ENCODE measurements at regions not wholly inside any gene's neighbourhood (a gene's known extent, or its start where the extent isn't known, plus 50 kb on each side); places are given as distances from the start of the nearest gene placed in this dataset.

DNA sequence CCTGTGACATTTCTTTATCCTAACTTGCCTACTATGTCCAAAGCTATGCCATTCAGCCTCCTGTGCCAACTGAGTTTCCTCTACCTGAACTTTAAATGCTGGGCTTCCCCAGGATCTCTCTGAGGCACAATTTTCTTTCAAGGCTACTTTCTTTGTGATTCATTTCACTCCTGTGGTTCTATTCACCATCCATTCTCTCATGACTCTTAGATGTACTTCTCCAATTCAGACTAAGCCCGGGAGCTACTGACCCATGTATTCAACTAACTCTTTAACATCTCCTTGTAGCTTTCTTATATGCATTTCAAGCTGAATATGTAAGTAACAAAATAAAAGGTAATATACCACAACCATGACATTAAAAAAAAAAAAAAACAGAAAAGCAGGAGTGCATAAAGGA, 738.9 kb upstream of the USP15 start:
- no peaks in the 10 kb centered on the region for H3K27me3 ChIP-seq (ENCODE audit: insufficient read depth, poor library complexity, severe bottlenecking)

DNA sequence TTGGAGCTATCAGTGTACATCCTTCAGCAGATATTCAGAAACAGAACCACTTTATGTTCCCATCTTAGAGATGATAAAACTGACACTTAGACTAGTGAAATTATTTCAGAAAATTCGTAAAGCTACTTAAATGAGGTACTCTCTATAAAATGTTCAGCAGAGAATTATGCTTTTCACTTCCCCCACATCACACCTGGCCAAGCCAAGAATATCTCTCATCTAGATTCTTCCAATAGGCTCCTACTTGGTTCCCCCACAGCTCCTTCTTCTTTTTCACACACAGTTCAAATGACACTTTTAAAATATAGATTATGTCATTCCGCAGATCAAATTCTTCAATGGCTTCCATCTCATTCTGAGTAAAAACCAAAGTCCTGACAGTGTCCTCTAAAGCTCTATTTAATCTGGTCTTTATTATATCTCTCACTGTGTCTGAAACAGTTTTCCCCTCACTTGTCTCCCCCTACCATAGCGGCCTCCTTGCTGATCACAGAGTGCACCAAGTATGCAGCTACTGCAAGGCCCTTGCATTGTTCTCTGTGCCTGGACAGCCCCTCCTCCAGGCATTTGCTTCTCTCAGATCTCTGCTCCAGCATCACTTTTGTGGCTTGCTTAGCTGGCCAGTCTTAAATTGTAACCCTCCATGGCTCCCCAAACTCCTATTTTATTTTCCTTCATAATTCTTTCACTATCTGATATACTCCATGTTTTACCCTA, 736.8 kb upstream of the USP15 start:
- H3K4me3 ChIP-seq (replicated peaks; ENCODE audit: insufficient read depth, low read length) = no peak overlapping the region
- H3K27ac ChIP-seq (replicated peaks) = no peak overlapping the region
- TF ChIP-seq, protein P1, sequence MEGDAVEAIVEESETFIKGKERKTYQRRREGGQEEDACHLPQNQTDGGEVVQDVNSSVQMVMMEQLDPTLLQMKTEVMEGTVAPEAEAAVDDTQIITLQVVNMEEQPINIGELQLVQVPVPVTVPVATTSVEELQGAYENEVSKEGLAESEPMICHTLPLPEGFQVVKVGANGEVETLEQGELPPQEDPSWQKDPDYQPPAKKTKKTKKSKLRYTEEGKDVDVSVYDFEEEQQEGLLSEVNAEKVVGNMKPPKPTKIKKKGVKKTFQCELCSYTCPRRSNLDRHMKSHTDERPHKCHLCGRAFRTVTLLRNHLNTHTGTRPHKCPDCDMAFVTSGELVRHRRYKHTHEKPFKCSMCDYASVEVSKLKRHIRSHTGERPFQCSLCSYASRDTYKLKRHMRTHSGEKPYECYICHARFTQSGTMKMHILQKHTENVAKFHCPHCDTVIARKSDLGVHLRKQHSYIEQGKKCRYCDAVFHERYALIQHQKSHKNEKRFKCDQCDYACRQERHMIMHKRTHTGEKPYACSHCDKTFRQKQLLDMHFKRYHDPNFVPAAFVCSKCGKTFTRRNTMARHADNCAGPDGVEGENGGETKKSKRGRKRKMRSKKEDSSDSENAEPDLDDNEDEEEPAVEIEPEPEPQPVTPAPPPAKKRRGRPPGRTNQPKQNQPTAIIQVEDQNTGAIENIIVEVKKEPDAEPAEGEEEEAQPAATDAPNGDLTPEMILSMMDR (IDR thresholded peaks at IDR 0.05; ENCODE audit: insufficient read depth, low read length) = no peak
- TF ChIP-seq GABPA (IDR thresholded peaks at IDR 0.05; ENCODE audit: low read depth) = no peak
- TF ChIP-seq POLR2AphosphoS5 (IDR thresholded peaks at IDR 0.05; ENCODE audit: low read depth) = no peak
- TF ChIP-seq, protein P2, sequence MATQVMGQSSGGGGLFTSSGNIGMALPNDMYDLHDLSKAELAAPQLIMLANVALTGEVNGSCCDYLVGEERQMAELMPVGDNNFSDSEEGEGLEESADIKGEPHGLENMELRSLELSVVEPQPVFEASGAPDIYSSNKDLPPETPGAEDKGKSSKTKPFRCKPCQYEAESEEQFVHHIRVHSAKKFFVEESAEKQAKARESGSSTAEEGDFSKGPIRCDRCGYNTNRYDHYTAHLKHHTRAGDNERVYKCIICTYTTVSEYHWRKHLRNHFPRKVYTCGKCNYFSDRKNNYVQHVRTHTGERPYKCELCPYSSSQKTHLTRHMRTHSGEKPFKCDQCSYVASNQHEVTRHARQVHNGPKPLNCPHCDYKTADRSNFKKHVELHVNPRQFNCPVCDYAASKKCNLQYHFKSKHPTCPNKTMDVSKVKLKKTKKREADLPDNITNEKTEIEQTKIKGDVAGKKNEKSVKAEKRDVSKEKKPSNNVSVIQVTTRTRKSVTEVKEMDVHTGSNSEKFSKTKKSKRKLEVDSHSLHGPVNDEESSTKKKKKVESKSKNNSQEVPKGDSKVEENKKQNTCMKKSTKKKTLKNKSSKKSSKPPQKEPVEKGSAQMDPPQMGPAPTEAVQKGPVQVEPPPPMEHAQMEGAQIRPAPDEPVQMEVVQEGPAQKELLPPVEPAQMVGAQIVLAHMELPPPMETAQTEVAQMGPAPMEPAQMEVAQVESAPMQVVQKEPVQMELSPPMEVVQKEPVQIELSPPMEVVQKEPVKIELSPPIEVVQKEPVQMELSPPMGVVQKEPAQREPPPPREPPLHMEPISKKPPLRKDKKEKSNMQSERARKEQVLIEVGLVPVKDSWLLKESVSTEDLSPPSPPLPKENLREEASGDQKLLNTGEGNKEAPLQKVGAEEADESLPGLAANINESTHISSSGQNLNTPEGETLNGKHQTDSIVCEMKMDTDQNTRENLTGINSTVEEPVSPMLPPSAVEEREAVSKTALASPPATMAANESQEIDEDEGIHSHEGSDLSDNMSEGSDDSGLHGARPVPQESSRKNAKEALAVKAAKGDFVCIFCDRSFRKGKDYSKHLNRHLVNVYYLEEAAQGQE (IDR thresholded peaks at IDR 0.05; ENCODE audit: insufficient replicate concordance, low read depth) = no peak
- TF ChIP-seq SPI1 (IDR thresholded peaks at IDR 0.05; ENCODE audit: borderline replicate concordance, low read depth) = no peak
- H3K27me3 ChIP-seq (ENCODE audit: insufficient read depth, poor library complexity, severe bottlenecking) = no peaks in the 10 kb centered on the region
- no peak for DNase-seq (ENCODE audit: low read depth in 1 of 2, low spot score in 1 of 2)

More for the DNA sequence above, 738.9 kb upstream of the USP15 start:
- TF ChIP-seq GABPA (IDR thresholded peaks at IDR 0.05; ENCODE audit: low read depth) = no peak
- no peak for TF ChIP-seq POLR2AphosphoS5 (IDR thresholded peaks at IDR 0.05; ENCODE audit: low read depth)
- TF ChIP-seq, protein P2 (IDR thresholded peaks at IDR 0.05; ENCODE audit: insufficient replicate concordance, low read depth) = no peak
- TF ChIP-seq, protein P1 (IDR thresholded peaks at IDR 0.05; ENCODE audit: insufficient read depth, low read length) = no peak
- TF ChIP-seq SPI1 (IDR thresholded peaks at IDR 0.05; ENCODE audit: borderline replicate concordance, low read depth) = no peak
- no peak overlapping the region for H3K4me3 ChIP-seq (replicated peaks; ENCODE audit: insufficient read depth, low read length)
- DNase-seq (ENCODE audit: low read depth in 1 of 2, low spot score in 1 of 2) = no peak
- no peak overlapping the region for H3K27ac ChIP-seq (replicated peaks)

DNA sequence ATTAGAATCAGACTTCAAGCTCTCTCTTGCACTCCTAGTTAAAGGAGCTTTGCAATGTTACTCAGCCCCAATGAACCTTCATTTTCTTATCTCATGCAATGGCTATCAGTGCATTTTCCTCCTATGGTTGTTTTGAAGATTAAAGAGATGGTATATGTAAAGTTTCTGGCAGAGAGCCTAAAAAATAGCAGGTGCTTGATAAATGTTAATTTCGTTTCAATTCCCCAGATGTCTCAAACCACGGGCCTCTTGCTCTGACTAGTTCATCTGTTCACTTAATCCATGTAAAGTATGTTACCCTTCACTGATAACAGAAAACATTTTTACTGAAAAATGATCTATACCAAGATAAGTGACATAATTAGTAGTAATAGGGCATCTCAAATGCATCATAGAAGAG, 735.4 kb upstream of the USP15 start:
- H3K27ac ChIP-seq (replicated peaks) = no peak overlapping the region

More for the DNA sequence above, 735.4 kb upstream of the USP15 start:
- H3K27me3 ChIP-seq (ENCODE audit: insufficient read depth, poor library complexity, severe bottlenecking) = no peaks in the 10 kb centered on the region
- H3K4me3 ChIP-seq (replicated peaks; ENCODE audit: insufficient read depth, low read length) = no peak overlapping the region
- DNase-seq (ENCODE audit: low read depth in 1 of 2, low spot score in 1 of 2) = no peak
- TF ChIP-seq GABPA (IDR thresholded peaks at IDR 0.05; ENCODE audit: low read depth) (no peak), SPI1 (IDR thresholded peaks at IDR 0.05; ENCODE audit: borderline replicate concordance, low read depth) (no peak), POLR2AphosphoS5 (IDR thresholded peaks at IDR 0.05; ENCODE audit: low read depth) (no peak)
- TF ChIP-seq, protein P2 (IDR thresholded peaks at IDR 0.05; ENCODE audit: insufficient replicate concordance, low read depth) = no peak
- TF ChIP-seq, protein P1 (IDR thresholded peaks at IDR 0.05; ENCODE audit: insufficient read depth, low read length) = no peak
